GM12878 (cell line): ENCODE measurements at regions not wholly inside any gene's neighbourhood (a gene's known extent, or its start where the extent isn't known, plus 50 kb on each side); places are given as distances from the start of the nearest gene placed in this dataset.

ENCODE experiments used
- ATAC-seq: fragments of 200-7000 bp; cut with Tn5 transposase; 3 replicates; pipeline ENCODE4 v1.9.1; 2020; ENCODE audit warnings: mild to moderate bottlenecking, moderate library complexity
- BruUV-seq: library from RNA; stranded (reverse); fragments of 400-500 nt; replicated peaks from 2 replicates; lab custom pipeline; 2021; lab: Mats Ljungman, UMichigan
- CTCF ChIA-PET: fragments of 300-600 bp; sonication (Branson Sonifier 250); formaldehyde crosslinking; extraction: SDS; loops from one replicate; lab custom pipeline; 2021; ENCODE audit warnings: inconsistent platforms; lab: Yijun Ruan, JAX
- POLR2A ChIA-PET: fragments of 350-600 bp; formaldehyde crosslinking; extraction: SDS; loops from one replicate; lab custom pipeline; 2021; ENCODE audit warnings: inconsistent platforms; lab: Charles Lee
- RAD21 ChIA-PET: fragments of 300-600 bp; sonication (Branson Sonifier 250); formaldehyde crosslinking; loops from one replicate; lab custom pipeline; 2023; ENCODE audit warnings: antibody characterized with exemption; ENCODE audit not compliant: unreplicated experiment; lab: Charles Lee
- SMC1A ChIA-PET: fragments of 300-600 bp; sonication (Branson Sonifier 250); formaldehyde crosslinking; loops from one replicate; lab custom pipeline; 2023; ENCODE audit not compliant: unreplicated experiment, uncharacterized antibody; lab: Charles Lee
- DNase-seq: peaks from one replicate; pipeline ENCODE4 v3.0.0-alpha.2; 2011; ENCODE audit warnings: low read depth, low spot score
- FAIRE-seq: peaks from 3 replicates; lab custom pipeline; 2011; peaks lifted over from hg19 to GRCh38; lab: Jason Lieb, UNC
- H2AFZ ChIP-seq: 2 replicates; pipeline ENCODE4 v1.6.0; 2011; ENCODE audit warnings: low read depth, low read length, control low read depth; ENCODE audit not compliant: control insufficient read depth
- H3K27ac ChIP-seq: 2 replicates; pipeline ENCODE4 v1.5.1; 2011; ENCODE audit warnings: control low read depth; ENCODE audit not compliant: control insufficient read depth, insufficient read depth
- H3K27me3 ChIP-seq, 2 experiments: replicated peaks in 1 of 2; 2 replicates each; pipeline versions ENCODE4 v1.6.0 to v1.6.1; 2011; ENCODE audit warnings: low read length in 1 of 2; ENCODE audit not compliant: control insufficient read depth in 2 of 2, insufficient read depth in 2 of 2
- H3K36me3 ChIP-seq, 2 experiments: 2 replicates each; pipeline ENCODE4 v1.5.1; 2011; ENCODE audit warnings: low read length in 1 of 2; ENCODE audit not compliant: control insufficient read depth in 2 of 2, insufficient read depth in 2 of 2
- H3K4me1 ChIP-seq: 2 replicates; pipeline ENCODE4 v1.6.1; 2011; ENCODE audit warnings: mild to moderate bottlenecking, low read length, moderate library complexity, mixed read lengths; ENCODE audit not compliant: control insufficient read depth, insufficient read depth
- H3K4me2 ChIP-seq: 2 replicates; pipeline ENCODE4 v1.6.0; 2011; ENCODE audit warnings: control low read depth; ENCODE audit not compliant: control insufficient read depth, insufficient read depth
- H3K4me3 ChIP-seq: fragments of 200-600 bp; sonication (generic); 2 replicates; pipeline ENCODE4 v1.5.1; 2016
- H3K79me2 ChIP-seq: 2 replicates; pipeline ENCODE4 v1.6.0; 2011; ENCODE audit warnings: low read length; ENCODE audit not compliant: control insufficient read depth, insufficient read depth
- H3K9ac ChIP-seq: 2 replicates; pipeline ENCODE4 v1.8.0; 2011; ENCODE audit warnings: low read length, control low read depth, mixed read lengths; ENCODE audit not compliant: control insufficient read depth, insufficient read depth
- H3K9me3 ChIP-seq: replicated peaks from 3 replicates; pipeline ENCODE4 v1.5.1; 2011; ENCODE audit warnings: mild to moderate bottlenecking, low read length; ENCODE audit not compliant: control insufficient read depth, insufficient read depth
- H4K20me1 ChIP-seq: 2 replicates; pipeline ENCODE4 v1.6.0; 2011; ENCODE audit not compliant: control insufficient read depth, insufficient read depth
- BCLAF1 ChIP-seq: fragments of 450-650 bp; IDR thresholded peaks from 2 replicates; pipeline ENCODE4 v1.6.1; 2017; ENCODE audit warnings: antibody characterized with exemption, mild to moderate bottlenecking, moderate library complexity
- CBFB ChIP-seq: IDR thresholded peaks from 2 replicates; pipeline ENCODE4 v1.6.1; 2016; ENCODE audit warnings: antibody characterized with exemption, low read depth
- KAT2A ChIP-seq: conservative IDR thresholded peaks from 2 replicates; pipeline ENCODE4 v1.6.1; 2011; ENCODE audit warnings: low read depth, low read length; ENCODE audit not compliant: control insufficient read depth
- POLR2AphosphoS5 ChIP-seq: IDR thresholded peaks from 2 replicates; pipeline ENCODE4 v1.6.1; 2011; ENCODE audit warnings: mild to moderate bottlenecking, low read length, inconsistent platforms
- SIN3A ChIP-seq: IDR thresholded peaks from 2 replicates; pipeline ENCODE4 v1.6.1; 2012; ENCODE audit warnings: low read depth, low read length, improper control_type of control experiment
- SRF ChIP-seq, 2 experiments: IDR thresholded peaks; 2 replicates each; pipeline ENCODE4 v1.6.1; 2011; ENCODE audit warnings: low read depth in 2 of 2, low read length in 2 of 2, mild to moderate bottlenecking in 1 of 2, moderate library complexity in 1 of 2
- ZNF274 ChIP-seq: IDR thresholded peaks from one replicate; pipeline ENCODE4 v1.8.0; 2011; ENCODE audit not compliant: insufficient read length, insufficient read depth
- WGBS: methylation state at CpG from one replicate; pipeline ENCODE4 v1.1.6; 2016; ENCODE audit warnings: low lambda C conversion rate; ENCODE audit not compliant: insufficient replicate concordance, insufficient coverage; ENCODE audit errors: missing lambda C conversion rate; 5-methylcytosine and 5-hydroxymethylcytosine counted together
- in situ Hi-C: fragments of 300-500 bp; cut with MboI; formaldehyde crosslinking; loops from 9 replicates; pipeline ENCODE4 v1.14.3; 2018; ENCODE audit warnings: mixed read lengths
- intact Hi-C: fragments of 100-400 bp; cut with micrococcal nuclease; formaldehyde crosslinking; loops from one replicate; pipeline ENCODE4 v1.14.2; 2022; ENCODE audit not compliant: unreplicated experiment
- TF ChIP-seq, protein P1 (sequence below): IDR thresholded peaks from 2 replicates; pipeline ENCODE4 v1.6.1; 2011; ENCODE audit warnings: low read depth, low read length, improper control_type of control experiment, borderline replicate concordance

GRCh38 chr6:21334651-21335050 is 258.9 kb upstream of the SOX4 start:
- no peak overlapping the region for H3K4me2 ChIP-seq
- intact Hi-C loops: no loop called here
- no peaks in the 10 kb centered on the region for H3K27me3 ChIP-seq
- H3K4me3 ChIP-seq: no peak overlapping the region
- H3K9me3 ChIP-seq: no peaks in the 10 kb centered on the region
- SMC1A ChIA-PET: interaction anchor here (2.8 kb wide), 1 partner anchor 254 kb away, joined by 9 read pairs; no protein-coding TSS in a partner anchor
- no peak for TF ChIP-seq CBFB
- TF ChIP-seq, protein P1, sequence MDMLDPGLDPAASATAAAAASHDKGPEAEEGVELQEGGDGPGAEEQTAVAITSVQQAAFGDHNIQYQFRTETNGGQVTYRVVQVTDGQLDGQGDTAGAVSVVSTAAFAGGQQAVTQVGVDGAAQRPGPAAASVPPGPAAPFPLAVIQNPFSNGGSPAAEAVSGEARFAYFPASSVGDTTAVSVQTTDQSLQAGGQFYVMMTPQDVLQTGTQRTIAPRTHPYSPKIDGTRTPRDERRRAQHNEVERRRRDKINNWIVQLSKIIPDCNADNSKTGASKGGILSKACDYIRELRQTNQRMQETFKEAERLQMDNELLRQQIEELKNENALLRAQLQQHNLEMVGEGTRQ: no peak
- no peak for TF ChIP-seq ZNF274
- no peak for TF ChIP-seq SIN3A
- no peak for TF ChIP-seq BCLAF1
- TF ChIP-seq KAT2A: no peak
- no peak for TF ChIP-seq POLR2AphosphoS5
- TF ChIP-seq SRF (IDR thresholded peaks at IDR 0.05; ENCODE audit: low read depth in 2 of 2, low read length in 2 of 2): no peak
- BruUV-seq: no TSS peak
- CTCF ChIA-PET: no interaction called here
- H2AFZ ChIP-seq: no peak overlapping the region
- POLR2A ChIA-PET: no interaction called here
- FAIRE-seq (no peak), DNase-seq (no peak), ATAC-seq (no peak)
- WGBS: 62% methylated on average over 7 of the region's 7 CpGs
- H4K20me1 ChIP-seq: no peaks in the 10 kb centered on the region
- no peaks in the 10 kb centered on the region for H3K79me2 ChIP-seq
- no peaks in the 10 kb centered on the region for H3K36me3 ChIP-seq
- no peaks in the 10 kb centered on the region for H3K4me1 ChIP-seq
- in situ Hi-C loops: no loop called here
- H3K9ac ChIP-seq: no peak overlapping the region
- no peak overlapping the region for H3K27ac ChIP-seq
- RAD21 ChIA-PET: interaction anchor here (0.7 kb wide), 1 partner anchor 202 kb away, joined by 3 read pairs; no protein-coding TSS in a partner anchor
